HG03280 (cell line): ENCODE measurements at regions not wholly inside any gene's neighbourhood (a gene's known extent, or its start where the extent isn't known, plus 50 kb on each side); places are given as distances from the start of the nearest gene placed in this dataset.

Source experiments
- ATAC-seq: cut with Tn5 transposase; IDR thresholded peaks from one replicate; pipeline ENCODE4 v1.9.1; 2021; ENCODE audit warnings: mild to moderate bottlenecking, moderate library complexity; ENCODE audit not compliant: unreplicated experiment

GRCh38 chr5:143992496-143992895 lies 178.0 kb downstream of the YIPF5 start:
- no peak for ATAC-seq

- ATAC-seq = no peak
These were observed 167.6 kb downstream of the YIPF5 start for GRCh38 chr5:144002876-144003275.

- no peak for ATAC-seq
These were observed 166.8 kb downstream of the YIPF5 start for GRCh38 chr5:144003636-144004035.

GRCh38 chr5:144004146-144004545 lies 166.3 kb downstream of the YIPF5 start:
- ATAC-seq = no peak

- no peak for ATAC-seq
These were observed 165.7 kb downstream of the YIPF5 start for GRCh38 chr5:144004751-144005150.

- no peak for ATAC-seq
These were observed 161.3 kb downstream of the YIPF5 start for GRCh38 chr5:144009116-144009515.

- no peak for ATAC-seq
These were observed 159.1 kb downstream of the YIPF5 start for GRCh38 chr5:144011388-144011787.

- no peak for ATAC-seq
These were observed 156.6 kb downstream of the YIPF5 start for GRCh38 chr5:144013816-144014215.

- ATAC-seq = no peak
These were observed 154.5 kb downstream of the YIPF5 start for GRCh38 chr5:144015961-144016360.

- ATAC-seq = no peak
These were observed 153.3 kb downstream of the YIPF5 start for GRCh38 chr5:144017119-144017518.

- no peak for ATAC-seq
These were observed 152.8 kb downstream of the YIPF5 start for GRCh38 chr5:144017631-144018030.

- ATAC-seq = no peak
These were observed 146.4 kb downstream of the YIPF5 start for GRCh38 chr5:144024090-144024489.

GRCh38 chr5:144024545-144024944 lies 145.9 kb downstream of the YIPF5 start:
- ATAC-seq = no peak

GRCh38 chr5:144026286-144026685 lies 144.2 kb downstream of the YIPF5 start:
- no peak for ATAC-seq

- no peak for ATAC-seq
These were observed 142.4 kb downstream of the YIPF5 start for GRCh38 chr5:144028058-144028457.

- no peak for ATAC-seq
These were observed 141.8 kb downstream of the YIPF5 start for GRCh38 chr5:144028636-144029035.

- ATAC-seq = no peak
These were observed 139.6 kb downstream of the YIPF5 start for GRCh38 chr5:144030904-144031303.

GRCh38 chr5:144032375-144032774 lies 138.1 kb downstream of the YIPF5 start:
- no peak for ATAC-seq

- no peak for ATAC-seq
These were observed 137.0 kb downstream of the YIPF5 start for GRCh38 chr5:144033486-144033885.

GRCh38 chr5:144035046-144035740 lies 135.3 kb downstream of the YIPF5 start:
- ATAC-seq = no peak

GRCh38 chr5:144036476-144036875 lies 134.0 kb downstream of the YIPF5 start:
- no peak for ATAC-seq

- no peak for ATAC-seq
These were observed 129.7 kb downstream of the YIPF5 start for GRCh38 chr5:144040615-144041305.

GRCh38 chr5:144042156-144042555 lies 128.3 kb downstream of the YIPF5 start:
- ATAC-seq = no peak
